ENCODE measurements at regions not wholly inside any gene's neighbourhood (a gene's known extent, or its start where the extent isn't known, plus 50 kb on each side); places are given as distances from the start of the nearest gene placed in this dataset.

DNA sequence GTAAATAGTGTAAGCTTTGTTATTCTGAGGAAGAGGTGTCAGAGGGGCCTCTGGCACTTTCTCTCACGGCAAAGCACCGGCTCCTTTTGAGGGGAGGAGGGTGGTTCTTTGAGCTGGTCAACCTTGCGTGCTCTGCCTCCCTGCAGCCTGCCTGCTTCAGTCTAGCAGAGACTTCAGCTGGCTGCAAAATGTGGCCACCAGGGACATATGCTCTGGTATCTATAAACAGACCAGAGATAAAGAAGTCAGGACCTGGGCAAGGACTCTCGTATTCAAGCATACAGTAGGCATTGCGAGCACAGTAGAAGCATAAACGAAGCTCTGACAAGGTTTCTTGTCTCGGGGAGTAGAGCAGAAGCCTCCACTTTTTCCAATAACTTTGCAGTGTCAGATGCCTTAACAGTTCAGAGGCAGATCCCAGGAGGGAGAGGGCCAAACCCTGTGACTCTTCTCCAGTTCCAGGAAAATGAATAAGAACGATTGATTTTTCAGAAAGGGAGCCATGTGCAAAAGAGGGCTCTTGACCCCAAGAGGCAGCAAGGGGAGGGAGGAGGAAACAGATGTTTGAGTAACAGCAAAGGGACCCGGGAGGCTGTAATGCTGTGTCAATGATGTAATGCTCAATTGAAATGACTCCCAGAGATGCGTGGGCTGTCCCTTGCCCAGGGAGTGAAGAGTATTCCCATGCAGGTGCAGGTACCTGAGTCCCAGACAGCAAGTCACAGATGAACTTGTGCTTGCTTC, 57.9 kb upstream of the TEX13D start:
- TF ChIP-seq, protein P1, sequence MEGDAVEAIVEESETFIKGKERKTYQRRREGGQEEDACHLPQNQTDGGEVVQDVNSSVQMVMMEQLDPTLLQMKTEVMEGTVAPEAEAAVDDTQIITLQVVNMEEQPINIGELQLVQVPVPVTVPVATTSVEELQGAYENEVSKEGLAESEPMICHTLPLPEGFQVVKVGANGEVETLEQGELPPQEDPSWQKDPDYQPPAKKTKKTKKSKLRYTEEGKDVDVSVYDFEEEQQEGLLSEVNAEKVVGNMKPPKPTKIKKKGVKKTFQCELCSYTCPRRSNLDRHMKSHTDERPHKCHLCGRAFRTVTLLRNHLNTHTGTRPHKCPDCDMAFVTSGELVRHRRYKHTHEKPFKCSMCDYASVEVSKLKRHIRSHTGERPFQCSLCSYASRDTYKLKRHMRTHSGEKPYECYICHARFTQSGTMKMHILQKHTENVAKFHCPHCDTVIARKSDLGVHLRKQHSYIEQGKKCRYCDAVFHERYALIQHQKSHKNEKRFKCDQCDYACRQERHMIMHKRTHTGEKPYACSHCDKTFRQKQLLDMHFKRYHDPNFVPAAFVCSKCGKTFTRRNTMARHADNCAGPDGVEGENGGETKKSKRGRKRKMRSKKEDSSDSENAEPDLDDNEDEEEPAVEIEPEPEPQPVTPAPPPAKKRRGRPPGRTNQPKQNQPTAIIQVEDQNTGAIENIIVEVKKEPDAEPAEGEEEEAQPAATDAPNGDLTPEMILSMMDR (IDR thresholded peaks at IDR 0.05): no peak
- TF ChIP-seq POLR2A (IDR thresholded peaks at IDR 0.05): no peak
